ENCODE measurements at regions not wholly inside any gene's neighbourhood (a gene's known extent, or its start where the extent isn't known, plus 50 kb on each side); places are given as distances from the start of the nearest gene placed in this dataset.

GRCh38 chr5:10124287-10124686 is 125.4 kb downstream of the ATPSCKMT start:
- H3K4me1 ChIP-seq (replicated peaks; ENCODE audit: insufficient read depth): no peaks in the 10 kb centered on the region
- no peak overlapping the region for H3K27ac ChIP-seq
- H3K9me2 ChIP-seq (ENCODE audit: insufficient read depth): no peaks in the 10 kb centered on the region
- no peaks in the 10 kb centered on the region for H3K79me2 ChIP-seq (ENCODE audit: low read depth)
- no peaks in the 10 kb centered on the region for H3K36me3 ChIP-seq (ENCODE audit: low read depth)
- BruUV-seq (replicated peaks): no TSS peak
- no peaks in the 10 kb centered on the region for H3F3A ChIP-seq (ENCODE audit: insufficient read depth, low read depth)
- no peak for DNase-seq
- no peak overlapping the region for H3K4me2 ChIP-seq
- H4K20me1 ChIP-seq (ENCODE audit: insufficient read depth): no peaks in the 10 kb centered on the region
- H2AFZ ChIP-seq: no peak overlapping the region
- TF ChIP-seq, protein P1, sequence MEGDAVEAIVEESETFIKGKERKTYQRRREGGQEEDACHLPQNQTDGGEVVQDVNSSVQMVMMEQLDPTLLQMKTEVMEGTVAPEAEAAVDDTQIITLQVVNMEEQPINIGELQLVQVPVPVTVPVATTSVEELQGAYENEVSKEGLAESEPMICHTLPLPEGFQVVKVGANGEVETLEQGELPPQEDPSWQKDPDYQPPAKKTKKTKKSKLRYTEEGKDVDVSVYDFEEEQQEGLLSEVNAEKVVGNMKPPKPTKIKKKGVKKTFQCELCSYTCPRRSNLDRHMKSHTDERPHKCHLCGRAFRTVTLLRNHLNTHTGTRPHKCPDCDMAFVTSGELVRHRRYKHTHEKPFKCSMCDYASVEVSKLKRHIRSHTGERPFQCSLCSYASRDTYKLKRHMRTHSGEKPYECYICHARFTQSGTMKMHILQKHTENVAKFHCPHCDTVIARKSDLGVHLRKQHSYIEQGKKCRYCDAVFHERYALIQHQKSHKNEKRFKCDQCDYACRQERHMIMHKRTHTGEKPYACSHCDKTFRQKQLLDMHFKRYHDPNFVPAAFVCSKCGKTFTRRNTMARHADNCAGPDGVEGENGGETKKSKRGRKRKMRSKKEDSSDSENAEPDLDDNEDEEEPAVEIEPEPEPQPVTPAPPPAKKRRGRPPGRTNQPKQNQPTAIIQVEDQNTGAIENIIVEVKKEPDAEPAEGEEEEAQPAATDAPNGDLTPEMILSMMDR (conservative IDR thresholded peaks at IDR 0.05): no peak
- TF ChIP-seq EZH2 (IDR thresholded peaks at IDR 0.05; ENCODE audit: low read depth): no peak
- no peak overlapping the region for H3K4me3 ChIP-seq
- intact Hi-C loops (cut with micrococcal nuclease; ENCODE audit: unreplicated experiment): no loop called here
- CTCF ChIA-PET: no interaction called here
- H3K27me3 ChIP-seq (ENCODE audit: insufficient read depth, low read depth): no peaks in the 10 kb centered on the region
- POLR2A ChIA-PET (ENCODE audit: unreplicated experiment): interaction anchor here (0.6 kb wide), 1 partner anchor 29 kb away, joined by 4 read pairs; no protein-coding TSS in a partner anchor
- no peaks in the 10 kb centered on the region for H3K9me3 ChIP-seq (ENCODE audit: insufficient read depth, low read depth)

- no peaks in the 10 kb centered on the region for H3K27me3 ChIP-seq (ENCODE audit: insufficient read depth, low read depth)
- H3K4me2 ChIP-seq: no peak overlapping the region
- no peak for DNase-seq
- no peak overlapping the region for H3K4me3 ChIP-seq
- ChIA-PET CTCF (no interaction called here), POLR2A (ENCODE audit: unreplicated experiment) (no interaction called here)
- BruUV-seq (replicated peaks): no TSS peak
- no peaks in the 10 kb centered on the region for H3K4me1 ChIP-seq (replicated peaks; ENCODE audit: insufficient read depth)
- no peak overlapping the region for H3K27ac ChIP-seq
- intact Hi-C loops (cut with micrococcal nuclease; ENCODE audit: unreplicated experiment): no loop called here
- H2AFZ ChIP-seq: no peak overlapping the region
- no peaks in the 10 kb centered on the region for H3K36me3 ChIP-seq (ENCODE audit: low read depth)
- TF ChIP-seq EZH2 (IDR thresholded peaks at IDR 0.05; ENCODE audit: low read depth): no peak
- TF ChIP-seq, protein P1 (conservative IDR thresholded peaks at IDR 0.05): no peak
- H3K9me3 ChIP-seq (ENCODE audit: insufficient read depth, low read depth): no peaks in the 10 kb centered on the region
- no peaks in the 10 kb centered on the region for H3F3A ChIP-seq (ENCODE audit: insufficient read depth, low read depth)
- no peaks in the 10 kb centered on the region for H3K79me2 ChIP-seq (ENCODE audit: low read depth)
- no peaks in the 10 kb centered on the region for H3K9me2 ChIP-seq (ENCODE audit: insufficient read depth)
- H4K20me1 ChIP-seq (ENCODE audit: insufficient read depth): no peaks in the 10 kb centered on the region
These were observed 126.3 kb downstream of the ATPSCKMT start for GRCh38 chr5:10123254-10123989.

GRCh38 chr5:10122076-10122726 is 127.5 kb downstream of the ATPSCKMT start:
- Histone ChIP-seq H3K36me3 (ENCODE audit: low read depth) (no peaks in the 10 kb centered on the region), H4K20me1 (ENCODE audit: insufficient read depth) (no peaks in the 10 kb centered on the region), H3K79me2 (ENCODE audit: low read depth) (no peaks in the 10 kb centered on the region), H3K27ac (no peak overlapping the region), H3K4me2 (no peak overlapping the region), H3K27me3 (ENCODE audit: insufficient read depth, low read depth) (no peaks in the 10 kb centered on the region), H3K4me3 (no peak overlapping the region), H3K9me2 (ENCODE audit: insufficient read depth) (no peaks in the 10 kb centered on the region), H2AFZ (no peak overlapping the region), H3K4me1 (replicated peaks; ENCODE audit: insufficient read depth) (no peaks in the 10 kb centered on the region), H3K9me3 (ENCODE audit: insufficient read depth, low read depth) (no peaks in the 10 kb centered on the region), H3F3A (ENCODE audit: insufficient read depth, low read depth) (no peaks in the 10 kb centered on the region)
- POLR2A ChIA-PET (ENCODE audit: unreplicated experiment): no interaction called here
- no TSS peak for BruUV-seq (replicated peaks)
- TF ChIP-seq EZH2 (IDR thresholded peaks at IDR 0.05; ENCODE audit: low read depth): no peak
- TF ChIP-seq, protein P1 (conservative IDR thresholded peaks at IDR 0.05): no peak
- CTCF ChIA-PET: no interaction called here
- DNase-seq: no peak
- intact Hi-C loops (cut with micrococcal nuclease; ENCODE audit: unreplicated experiment): no loop called here
